ENCODE measurements at regions not wholly inside any gene's neighbourhood (a gene's known extent, or its start where the extent isn't known, plus 50 kb on each side); places are given as distances from the start of the nearest gene placed in this dataset.

GRCh38 chr9:129231022-129231739, 53.1 kb upstream of the IER5L start:
- DNase-seq: no peak

- no peak for DNase-seq
Measured at GRCh38 chr9:129230302-129230701, 52.2 kb upstream of the IER5L start.
